Tibial nerve (tissue), 4 donors: ENCODE measurements at regions not wholly inside any gene's neighbourhood (a gene's known extent, or its start where the extent isn't known, plus 50 kb on each side); places are given as distances from the start of the nearest gene placed in this dataset.

Source experiments
- CTCF ChIP-seq, 5 experiments: fragments of 200-600 bp in 3 of 5; fragments of 450-650 bp in 2 of 5; sonication (generic) in 3 of 5; IDR thresholded peaks; one replicate each; pipeline ENCODE4 v1.5.1; 2016 to 2019; ENCODE audit warnings: antibody characterized with exemption in 5 of 5, mild to moderate bottlenecking in 3 of 5, moderate library complexity in 2 of 5
- EP300 ChIP-seq, 2 donors: sonication (generic); formaldehyde crosslinking; IDR thresholded peaks; one replicate each; pipeline ENCODE4 v1.6.1; 2017; ENCODE audit warnings: antibody characterized with exemption in 2 of 2, mild to moderate bottlenecking in 1 of 2
- POLR2A ChIP-seq, 2 donors: fragments of 450-650 bp; IDR thresholded peaks; one replicate each; pipeline ENCODE4 v1.6.1; 2017; ENCODE audit warnings: antibody characterized with exemption in 2 of 2, mild to moderate bottlenecking in 2 of 2, moderate library complexity in 2 of 2

- no peak for TF ChIP-seq CTCF (IDR thresholded peaks at IDR 0.05)
- TF ChIP-seq POLR2A (IDR thresholded peaks at IDR 0.05), result no peak
- no peak for TF ChIP-seq EP300 (IDR thresholded peaks at IDR 0.05)
Measured at GRCh38 chr5:171542525-171543140, 123.2 kb downstream of the FGF18 start.
